ENCODE measurements at regions not wholly inside any gene's neighbourhood (a gene's known extent, or its start where the extent isn't known, plus 50 kb on each side); places are given as distances from the start of the nearest gene placed in this dataset.
"Not testable (repeated sequence)": the region's sequence is repeated elsewhere in the genome, so short reads cannot be mapped to it uniquely, and the experiment has no call there.

- no peak for DNase-seq (ENCODE audit: low spot score)
These were observed 1021.6 kb downstream of the NCAM2 start for GRCh38 chr21:22019766-22020165.

- no peak for DNase-seq (ENCODE audit: low spot score)
These were observed 1022.0 kb downstream of the NCAM2 start for GRCh38 chr21:22020221-22020620.

GRCh38 chr21:22023896-22024295 is 1025.7 kb downstream of the NCAM2 start:
- not testable (repeated sequence) for DNase-seq (ENCODE audit: low spot score)

GRCh38 chr21:22044431-22044830 is 1046.2 kb downstream of the NCAM2 start:
- no peak for DNase-seq (ENCODE audit: low spot score)

GRCh38 chr21:22046576-22046975 is 1048.4 kb downstream of the NCAM2 start:
- no peak for DNase-seq (ENCODE audit: low spot score)

- no peak for DNase-seq (ENCODE audit: low spot score)
These were observed 1058.7 kb downstream of the NCAM2 start for GRCh38 chr21:22056904-22057303.

- no peak for DNase-seq (ENCODE audit: low spot score)
These were observed 1064.4 kb downstream of the NCAM2 start for GRCh38 chr21:22062472-22063139.

- DNase-seq (ENCODE audit: low spot score), result no peak
These were observed 1064.9 kb downstream of the NCAM2 start for GRCh38 chr21:22063140-22063539.

- no peak for DNase-seq (ENCODE audit: low spot score)
These were observed 1078.3 kb downstream of the NCAM2 start for GRCh38 chr21:22076471-22076870.

GRCh38 chr21:22083899-22084298 is 1085.7 kb downstream of the NCAM2 start:
- no peak for DNase-seq (ENCODE audit: low spot score)

GRCh38 chr21:22096314-22096713 is 1098.1 kb downstream of the NCAM2 start:
- no peak for DNase-seq (ENCODE audit: low spot score)

- DNase-seq (ENCODE audit: low spot score), result no peak
These were observed 1108.7 kb downstream of the NCAM2 start for GRCh38 chr21:22106720-22107410.

GRCh38 chr21:22115746-22116145 is 1117.5 kb downstream of the NCAM2 start:
- DNase-seq (ENCODE audit: low spot score), result no peak

- no peak for DNase-seq (ENCODE audit: low spot score)
These were observed 1122.5 kb downstream of the NCAM2 start for GRCh38 chr21:22120616-22121266.

GRCh38 chr21:22125581-22125980 is 1127.4 kb downstream of the NCAM2 start:
- no peak for DNase-seq (ENCODE audit: low spot score)

GRCh38 chr21:22128671-22129070 is 1130.5 kb downstream of the NCAM2 start:
- DNase-seq (ENCODE audit: low spot score), result no peak

- no peak for DNase-seq (ENCODE audit: low spot score)
These were observed 1134.3 kb downstream of the NCAM2 start for GRCh38 chr21:22132358-22133071.

GRCh38 chr21:22136740-22137139 is 1138.5 kb downstream of the NCAM2 start:
- no peak for DNase-seq (ENCODE audit: low spot score)

GRCh38 chr21:22138297-22139016 is 1140.2 kb downstream of the NCAM2 start:
- DNase-seq (ENCODE audit: low spot score), result no peak

GRCh38 chr21:22145545-22145944 is 1147.3 kb downstream of the NCAM2 start:
- no peak for DNase-seq (ENCODE audit: low spot score)

GRCh38 chr21:22154579-22155274 is 1156.5 kb downstream of the NCAM2 start:
- DNase-seq (ENCODE audit: low spot score), result no peak

Data from AG08395 (cell line).